Loucy (cell line): ENCODE measurements at regions not wholly inside any gene's neighbourhood (a gene's known extent, or its start where the extent isn't known, plus 50 kb on each side); places are given as distances from the start of the nearest gene placed in this dataset.

Experiments
- H2AFZ ChIP-seq: fragments of 200-600 bp; sonication (generic); 2 replicates; pipeline ENCODE4 v1.6.0; 2016; ENCODE audit warnings: antibody characterized with exemption, mild to moderate bottlenecking, low read length, moderate library complexity
- H3F3A ChIP-seq: fragments of 200-600 bp; 2 replicates; pipeline ENCODE4 v1.6.0; 2016; ENCODE audit warnings: antibody characterized with exemption, low read depth, mild to moderate bottlenecking
- H3K27me3 ChIP-seq: fragments of 200-600 bp; sonication (generic); 2 replicates; pipeline ENCODE4 v1.6.1; 2014; ENCODE audit warnings: low read length, mild to moderate bottlenecking; ENCODE audit not compliant: insufficient read depth, poor library complexity, severe bottlenecking
- H3K36me3 ChIP-seq: fragments of 200-600 bp; sonication (generic); 2 replicates; pipeline ENCODE4 v1.6.1; 2016; ENCODE audit warnings: low read length; ENCODE audit not compliant: insufficient read depth
- H3K4me1 ChIP-seq: fragments of 200-600 bp; sonication (generic); 2 replicates; pipeline ENCODE4 v1.5.1; 2014; ENCODE audit warnings: low read length, mild to moderate bottlenecking; ENCODE audit not compliant: insufficient read depth, poor library complexity, severe bottlenecking
- H3K4me2 ChIP-seq: fragments of 200-600 bp; sonication (generic); 2 replicates; pipeline ENCODE4 v1.6.0; 2014; ENCODE audit warnings: antibody characterized with exemption, low read length, low read depth, mild to moderate bottlenecking; ENCODE audit not compliant: poor library complexity, severe bottlenecking
- H3K4me3 ChIP-seq: fragments of 200-600 bp; sonication (generic); 2 replicates; pipeline ENCODE4 v1.5.1; 2014; ENCODE audit warnings: low read length, mild to moderate bottlenecking, mixed read lengths; ENCODE audit not compliant: poor library complexity, severe bottlenecking
- H3K79me2 ChIP-seq: fragments of 200-600 bp; sonication (generic); 2 replicates; pipeline ENCODE4 v1.6.1; 2014; ENCODE audit warnings: low read length; ENCODE audit not compliant: insufficient read depth
- H3K9ac ChIP-seq: fragments of 200-600 bp; sonication (generic); 2 replicates; pipeline ENCODE4 v1.6.0; 2014; ENCODE audit warnings: mild to moderate bottlenecking, low read depth, low read length, moderate library complexity; ENCODE audit not compliant: poor library complexity, severe bottlenecking
- H3K9me2 ChIP-seq: fragments of 200-600 bp; sonication (generic); replicated peaks from 2 replicates; pipeline ENCODE4 v1.6.1; 2016; ENCODE audit warnings: low read depth, low read length, mixed read lengths
- H3K9me3 ChIP-seq: fragments of 200-600 bp; sonication (generic); 2 replicates; pipeline ENCODE4 v1.6.1; 2014; ENCODE audit warnings: mild to moderate bottlenecking, antibody characterized with exemption, low read length, low read depth; ENCODE audit not compliant: insufficient read depth
- H4K20me1 ChIP-seq: fragments of 200-600 bp; sonication (generic); 2 replicates; pipeline ENCODE4 v1.6.0; 2014; ENCODE audit warnings: antibody characterized with exemption, low read length, mild to moderate bottlenecking; ENCODE audit not compliant: insufficient read depth, poor library complexity, severe bottlenecking
- EZH2phosphoT487 ChIP-seq: fragments of 200-600 bp; IDR thresholded peaks from 2 replicates; pipeline ENCODE4 v1.6.1; 2018; ENCODE audit warnings: antibody characterized with exemption, mild to moderate bottlenecking, moderate library complexity, borderline replicate concordance
- TF ChIP-seq, protein P1 (sequence below): fragments of 200-600 bp; sonication (generic); conservative IDR thresholded peaks from 2 replicates; pipeline ENCODE4 v1.5.1; 2014; ENCODE audit warnings: mild to moderate bottlenecking, antibody characterized with exemption, low read length

DNA sequence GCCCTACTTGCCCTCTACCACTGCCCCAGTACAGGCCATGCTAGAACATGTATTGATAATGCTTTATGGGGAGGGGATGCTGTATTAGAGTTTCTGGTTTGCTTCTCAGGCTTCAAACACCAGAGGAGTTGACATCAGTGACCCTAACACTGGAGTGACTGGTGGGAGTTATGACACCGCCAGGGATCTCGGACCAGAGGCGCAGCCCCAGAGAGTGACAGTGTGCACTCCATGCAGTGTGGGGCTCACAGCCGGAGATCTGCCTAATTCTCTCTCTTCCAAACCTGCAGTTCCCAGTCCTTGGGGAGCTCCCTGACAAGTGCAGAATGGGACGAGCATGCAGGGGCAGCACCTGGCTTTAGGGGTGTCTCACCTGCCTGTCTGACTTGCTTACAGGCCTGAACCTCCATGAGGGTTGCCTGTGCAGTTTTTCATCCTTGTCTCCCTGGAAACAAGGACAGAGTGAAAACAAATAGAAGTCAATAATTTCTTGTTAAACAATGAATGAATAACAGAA lies 244.9 kb upstream of the MYT1L start:
- Histone ChIP-seq H3K9me2 (no peaks in the 10 kb centered on the region), H3K27me3 (no peaks in the 10 kb centered on the region), H2AFZ (no peak overlapping the region), H3K36me3 (no peaks in the 10 kb centered on the region), H3K9ac (no peak overlapping the region), H3F3A (no peaks in the 10 kb centered on the region), H3K79me2 (no peaks in the 10 kb centered on the region), H3K9me3 (peaks cover 13% of the 10 kb centered on the region; the same call in 1 of the 2 replicates), H3K4me2 (no peak overlapping the region), H3K4me1 (no peaks in the 10 kb centered on the region), H3K4me3 (no peak overlapping the region), H4K20me1 (no peaks in the 10 kb centered on the region)
- TF ChIP-seq, protein P1, sequence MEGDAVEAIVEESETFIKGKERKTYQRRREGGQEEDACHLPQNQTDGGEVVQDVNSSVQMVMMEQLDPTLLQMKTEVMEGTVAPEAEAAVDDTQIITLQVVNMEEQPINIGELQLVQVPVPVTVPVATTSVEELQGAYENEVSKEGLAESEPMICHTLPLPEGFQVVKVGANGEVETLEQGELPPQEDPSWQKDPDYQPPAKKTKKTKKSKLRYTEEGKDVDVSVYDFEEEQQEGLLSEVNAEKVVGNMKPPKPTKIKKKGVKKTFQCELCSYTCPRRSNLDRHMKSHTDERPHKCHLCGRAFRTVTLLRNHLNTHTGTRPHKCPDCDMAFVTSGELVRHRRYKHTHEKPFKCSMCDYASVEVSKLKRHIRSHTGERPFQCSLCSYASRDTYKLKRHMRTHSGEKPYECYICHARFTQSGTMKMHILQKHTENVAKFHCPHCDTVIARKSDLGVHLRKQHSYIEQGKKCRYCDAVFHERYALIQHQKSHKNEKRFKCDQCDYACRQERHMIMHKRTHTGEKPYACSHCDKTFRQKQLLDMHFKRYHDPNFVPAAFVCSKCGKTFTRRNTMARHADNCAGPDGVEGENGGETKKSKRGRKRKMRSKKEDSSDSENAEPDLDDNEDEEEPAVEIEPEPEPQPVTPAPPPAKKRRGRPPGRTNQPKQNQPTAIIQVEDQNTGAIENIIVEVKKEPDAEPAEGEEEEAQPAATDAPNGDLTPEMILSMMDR = no peak
- TF ChIP-seq EZH2phosphoT487 = no peak

DNA sequence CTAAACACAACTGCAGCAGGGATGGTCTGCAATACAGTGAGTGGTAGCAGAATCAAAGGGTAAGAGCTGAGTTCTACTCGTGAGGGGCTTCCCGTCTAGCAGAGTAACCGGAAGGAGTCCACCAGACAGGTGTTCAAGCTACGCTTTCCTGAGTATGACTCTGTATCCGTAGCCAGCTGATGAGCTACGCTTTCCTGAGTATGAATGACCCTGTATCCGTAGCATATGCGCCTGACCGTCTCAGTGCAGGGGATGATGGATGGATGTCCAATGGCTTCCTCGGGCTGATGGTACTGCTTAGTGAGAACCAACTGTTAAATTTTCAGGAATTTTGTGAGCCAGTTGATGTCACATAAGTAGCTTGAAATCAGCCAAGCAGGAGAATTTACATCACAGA lies 244.1 kb upstream of the MYT1L start:
- Histone ChIP-seq H3F3A (no peaks in the 10 kb centered on the region), H3K4me1 (no peaks in the 10 kb centered on the region), H3K79me2 (no peaks in the 10 kb centered on the region), H4K20me1 (no peaks in the 10 kb centered on the region), H2AFZ (no peak overlapping the region), H3K9ac (no peak overlapping the region), H3K9me3 (peaks cover 13% of the 10 kb centered on the region; the same call in 1 of the 2 replicates), H3K4me3 (no peak overlapping the region), H3K9me2 (no peaks in the 10 kb centered on the region), H3K4me2 (no peak overlapping the region), H3K36me3 (no peaks in the 10 kb centered on the region), H3K27me3 (no peaks in the 10 kb centered on the region)
- TF ChIP-seq, protein P1 = no peak
- TF ChIP-seq EZH2phosphoT487 = no peak

- H3K4me2 ChIP-seq = no peak overlapping the region
- no peaks in the 10 kb centered on the region for H3K36me3 ChIP-seq
- no peak overlapping the region for H3K4me3 ChIP-seq
- no peaks in the 10 kb centered on the region for H3K27me3 ChIP-seq
- no peaks in the 10 kb centered on the region for H3K9me2 ChIP-seq
- no peaks in the 10 kb centered on the region for H3K79me2 ChIP-seq
- H3K4me1 ChIP-seq = no peaks in the 10 kb centered on the region
- H2AFZ ChIP-seq = no peak overlapping the region
- H3F3A ChIP-seq = no peaks in the 10 kb centered on the region
- H4K20me1 ChIP-seq = no peaks in the 10 kb centered on the region
- TF ChIP-seq, protein P1 = no peak
- TF ChIP-seq EZH2phosphoT487 = no peak
- peaks cover 13% of the 10 kb centered on the region; the same call in 1 of the 2 replicates for H3K9me3 ChIP-seq
- H3K9ac ChIP-seq = no peak overlapping the region
Measured at GRCh38 chr2:2574401-2575180, 243.5 kb upstream of the MYT1L start.
